DOHH2 (cell line): ENCODE measurements at regions not wholly inside any gene's neighbourhood (a gene's known extent, or its start where the extent isn't known, plus 50 kb on each side); places are given as distances from the start of the nearest gene placed in this dataset.

ENCODE experiments used
- H3F3A ChIP-seq: fragments of 200-600 bp; sonication (generic), shearing (Covaris generic); 2 replicates; pipeline ENCODE4 v1.6.0; 2016; ENCODE audit warnings: antibody characterized with exemption, mild to moderate bottlenecking; ENCODE audit not compliant: control insufficient read depth, insufficient read depth
- H3K27ac ChIP-seq: fragments of 200-600 bp; sonication (generic); 2 replicates; pipeline ENCODE4 v1.5.1; 2014; ENCODE audit warnings: low read depth, mild to moderate bottlenecking, low read length, moderate library complexity
- H3K27me3 ChIP-seq: fragments of 200-600 bp; sonication (generic); 2 replicates; pipeline ENCODE4 v1.6.1; 2014; ENCODE audit warnings: mild to moderate bottlenecking, low read length, mixed read lengths; ENCODE audit not compliant: control insufficient read depth
- H3K36me3 ChIP-seq: fragments of 200-600 bp; sonication (generic); 2 replicates; pipeline ENCODE4 v1.6.1; 2014; ENCODE audit warnings: mild to moderate bottlenecking, low read length, moderate library complexity, mixed read lengths; ENCODE audit not compliant: control insufficient read depth
- H3K4me1 ChIP-seq: fragments of 200-600 bp; sonication (generic); 2 replicates; pipeline ENCODE4 v1.6.1; 2014; ENCODE audit warnings: mild to moderate bottlenecking, low read length, mixed read lengths; ENCODE audit not compliant: control insufficient read depth
- H3K4me2 ChIP-seq: fragments of 200-600 bp; sonication (generic); 2 replicates; pipeline ENCODE4 v1.6.0; 2014; ENCODE audit warnings: mild to moderate bottlenecking, low read length, moderate library complexity
- H3K4me3 ChIP-seq: fragments of 200-600 bp; sonication (generic); 2 replicates; pipeline ENCODE4 v1.5.1; 2014; ENCODE audit warnings: mild to moderate bottlenecking, low read length, mixed read lengths
- H3K79me2 ChIP-seq: fragments of 200-600 bp; sonication (generic); 2 replicates; pipeline ENCODE4 v1.6.1; 2014; ENCODE audit warnings: mild to moderate bottlenecking, low read length, mixed read lengths; ENCODE audit not compliant: control insufficient read depth
- H3K9me2 ChIP-seq: fragments of 200-600 bp; sonication (generic); replicated peaks from 2 replicates; pipeline ENCODE4 v1.6.1; 2014; ENCODE audit warnings: mild to moderate bottlenecking, low read length, mixed read lengths; ENCODE audit not compliant: control insufficient read depth
- H3K9me3 ChIP-seq: fragments of 200-600 bp; sonication (generic); 2 replicates; pipeline ENCODE4 v1.6.1; 2014; ENCODE audit warnings: antibody characterized with exemption, low read length, mixed read lengths; ENCODE audit not compliant: control insufficient read depth, insufficient read depth
- H4K20me1 ChIP-seq: fragments of 200-600 bp; sonication (generic); 2 replicates; pipeline ENCODE4 v1.6.0; 2014; ENCODE audit warnings: low read depth, mild to moderate bottlenecking, antibody characterized with exemption, low read length, moderate library complexity; ENCODE audit not compliant: control insufficient read depth, insufficient read depth
- EZH2phosphoT487 ChIP-seq: fragments of 200-600 bp; sonication (generic); IDR thresholded peaks from 2 replicates; pipeline ENCODE4 v1.6.1; 2017; ENCODE audit warnings: borderline replicate concordance, mild to moderate bottlenecking, antibody characterized with exemption, low read length, moderate library complexity, mixed read lengths
- TF ChIP-seq, protein P1 (sequence below): fragments of 200-600 bp; sonication (generic); IDR thresholded peaks from one replicate; pipeline ENCODE4 v1.5.1; 2014; ENCODE audit warnings: antibody characterized with exemption, mild to moderate bottlenecking, low read depth, low read length; ENCODE audit not compliant: poor library complexity, severe bottlenecking

DNA sequence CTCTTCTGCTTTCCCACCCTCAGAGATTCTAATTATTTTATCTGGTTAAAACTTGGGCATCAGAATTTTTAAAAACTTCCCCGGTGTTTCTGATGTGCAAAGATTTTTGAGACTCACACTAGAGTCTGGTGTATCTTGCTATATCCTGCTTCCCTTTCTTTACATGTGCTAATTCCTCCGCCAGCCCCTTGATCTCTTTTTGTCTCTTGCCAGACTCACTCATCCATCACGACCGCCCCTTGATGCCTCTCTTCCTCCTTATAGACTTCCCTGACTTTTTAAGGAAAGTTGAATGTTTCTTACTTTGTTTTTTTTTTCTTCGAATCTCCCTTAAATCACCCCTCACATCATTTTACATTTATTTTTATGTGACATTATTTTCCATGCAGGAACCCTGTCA, 274.9 kb upstream of the PITX2 start:
- Histone ChIP-seq H3K27me3 (no peaks in the 10 kb centered on the region), H3K9me3 (no peaks in the 10 kb centered on the region), H3K36me3 (no peaks in the 10 kb centered on the region), H3K4me2 (no peak overlapping the region), H3K4me3 (no peak overlapping the region), H4K20me1 (no peaks in the 10 kb centered on the region), H3K9me2 (no peaks in the 10 kb centered on the region), H3K79me2 (no peaks in the 10 kb centered on the region), H3K4me1 (peaks cover 22% of the 10 kb centered on the region), H3F3A (no peaks in the 10 kb centered on the region), H3K27ac (no peak overlapping the region)
- no peak for TF ChIP-seq EZH2phosphoT487
- TF ChIP-seq, protein P1, sequence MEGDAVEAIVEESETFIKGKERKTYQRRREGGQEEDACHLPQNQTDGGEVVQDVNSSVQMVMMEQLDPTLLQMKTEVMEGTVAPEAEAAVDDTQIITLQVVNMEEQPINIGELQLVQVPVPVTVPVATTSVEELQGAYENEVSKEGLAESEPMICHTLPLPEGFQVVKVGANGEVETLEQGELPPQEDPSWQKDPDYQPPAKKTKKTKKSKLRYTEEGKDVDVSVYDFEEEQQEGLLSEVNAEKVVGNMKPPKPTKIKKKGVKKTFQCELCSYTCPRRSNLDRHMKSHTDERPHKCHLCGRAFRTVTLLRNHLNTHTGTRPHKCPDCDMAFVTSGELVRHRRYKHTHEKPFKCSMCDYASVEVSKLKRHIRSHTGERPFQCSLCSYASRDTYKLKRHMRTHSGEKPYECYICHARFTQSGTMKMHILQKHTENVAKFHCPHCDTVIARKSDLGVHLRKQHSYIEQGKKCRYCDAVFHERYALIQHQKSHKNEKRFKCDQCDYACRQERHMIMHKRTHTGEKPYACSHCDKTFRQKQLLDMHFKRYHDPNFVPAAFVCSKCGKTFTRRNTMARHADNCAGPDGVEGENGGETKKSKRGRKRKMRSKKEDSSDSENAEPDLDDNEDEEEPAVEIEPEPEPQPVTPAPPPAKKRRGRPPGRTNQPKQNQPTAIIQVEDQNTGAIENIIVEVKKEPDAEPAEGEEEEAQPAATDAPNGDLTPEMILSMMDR: no peak

DNA sequence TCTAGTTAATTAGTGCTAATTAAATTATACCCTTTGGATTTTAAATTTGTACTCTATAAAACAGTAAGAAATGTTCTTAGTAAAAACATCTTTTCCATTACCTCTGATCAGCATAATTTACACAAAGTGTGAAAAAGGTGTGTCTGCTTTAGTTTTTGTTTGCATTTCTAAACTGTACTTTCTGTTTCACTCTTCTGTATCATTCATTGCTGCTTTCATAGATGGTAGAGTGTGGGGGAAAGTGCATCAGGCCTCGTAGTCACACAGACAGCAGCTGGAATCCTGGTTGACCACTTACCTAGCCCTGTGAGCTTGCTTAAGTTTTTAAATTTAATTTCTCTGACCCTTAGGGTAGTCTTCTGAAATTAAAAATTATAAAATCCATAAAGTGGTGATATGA, 275.4 kb upstream of the PITX2 start:
- Histone ChIP-seq H3K4me2 (no peak overlapping the region), H3K27ac (no peak overlapping the region), H3K79me2 (no peaks in the 10 kb centered on the region), H3K9me2 (no peaks in the 10 kb centered on the region), H3K4me1 (peaks cover 22% of the 10 kb centered on the region), H3F3A (no peaks in the 10 kb centered on the region), H3K4me3 (no peak overlapping the region), H3K36me3 (no peaks in the 10 kb centered on the region), H3K27me3 (no peaks in the 10 kb centered on the region), H3K9me3 (no peaks in the 10 kb centered on the region), H4K20me1 (no peaks in the 10 kb centered on the region)
- TF ChIP-seq EZH2phosphoT487: no peak
- TF ChIP-seq, protein P1: no peak

DNA sequence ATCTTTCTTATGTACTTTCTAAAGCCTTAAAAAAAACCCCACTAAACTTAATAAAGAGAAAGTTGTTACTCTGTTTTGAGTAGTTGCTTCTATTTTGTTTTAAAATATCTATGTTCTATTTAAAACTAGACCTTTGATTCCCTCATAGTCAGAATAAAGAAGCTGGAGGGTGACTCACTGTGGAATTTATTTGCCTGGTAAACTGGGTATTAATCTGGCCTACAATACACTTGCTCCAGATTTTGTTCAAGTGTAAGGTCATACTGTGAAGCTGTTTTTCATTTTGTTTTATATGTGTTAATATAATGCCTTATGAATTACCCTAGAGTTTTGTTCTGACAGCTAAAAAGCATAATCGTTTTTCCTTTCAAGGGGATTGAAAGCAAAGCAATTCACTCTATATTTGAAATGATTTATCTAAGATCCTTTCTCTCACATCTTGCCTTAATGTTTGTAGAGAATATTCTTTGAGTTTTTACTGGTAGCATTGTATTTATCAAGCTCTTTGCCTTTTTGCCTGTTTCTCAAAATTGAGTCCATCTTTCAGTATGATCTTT, 277.4 kb upstream of the PITX2 start:
- Histone ChIP-seq H4K20me1 (no peaks in the 10 kb centered on the region), H3F3A (no peaks in the 10 kb centered on the region), H3K4me3 (peak overlapping the region; percentile 41; the same call in 1 of the 2 replicates), H3K79me2 (no peaks in the 10 kb centered on the region), H3K9me2 (no peaks in the 10 kb centered on the region), H3K27ac (0 out of 2 replicates have a peak overlapping the region, but pooled peaks have one; percentile 1), H3K4me1 (peaks cover 22% of the 10 kb centered on the region), H3K9me3 (no peaks in the 10 kb centered on the region), H3K36me3 (no peaks in the 10 kb centered on the region), H3K4me2 (peak overlapping the region; percentile 60), H3K27me3 (no peaks in the 10 kb centered on the region)
- TF ChIP-seq, protein P1: no peak
- no peak for TF ChIP-seq EZH2phosphoT487
